ENCODE measurements at regions not wholly inside any gene's neighbourhood (a gene's known extent, or its start where the extent isn't known, plus 50 kb on each side); places are given as distances from the start of the nearest gene placed in this dataset.

DNA sequence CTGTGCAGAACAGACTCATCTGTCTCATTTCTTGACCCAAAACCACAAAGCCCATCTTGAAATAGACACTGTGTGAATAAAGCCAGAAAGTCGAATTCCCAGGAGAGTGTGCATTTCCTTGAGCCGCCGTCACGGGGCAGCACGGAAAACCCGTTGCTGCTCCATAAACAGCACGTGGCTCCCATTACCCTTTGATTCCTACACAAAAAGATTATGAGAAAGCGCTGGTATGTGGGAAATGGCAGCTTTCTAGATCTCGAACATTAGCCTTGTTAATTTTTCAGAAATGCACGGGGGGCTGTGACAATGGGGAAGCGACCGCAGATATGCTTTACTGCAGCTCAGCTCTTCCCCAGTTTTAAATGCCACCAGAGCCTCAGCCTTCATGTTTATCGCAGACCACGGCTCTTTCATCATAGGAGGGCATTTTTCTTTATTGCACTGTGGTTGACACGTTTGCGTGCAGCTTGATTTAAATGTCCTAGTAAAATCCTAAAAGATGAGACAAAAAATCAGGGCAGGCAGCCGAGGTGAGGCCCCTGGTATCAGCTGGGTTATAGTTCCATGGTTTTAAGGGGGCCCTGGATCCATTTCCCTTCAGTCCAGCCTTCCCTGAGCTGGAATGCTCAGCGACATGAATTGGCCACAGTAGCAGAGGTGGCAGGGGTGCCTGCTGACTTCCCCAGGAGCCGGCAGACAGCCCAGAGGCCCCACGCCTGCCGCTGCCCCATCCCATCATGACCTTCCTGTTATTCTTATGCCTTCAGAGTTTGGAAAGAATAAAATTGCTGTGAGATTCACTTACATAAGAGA lies 249.3 kb downstream of the NDUFA10 start:
- no peaks in the 10 kb centered on the region for H3K79me2 ChIP-seq (ENCODE audit: control insufficient read depth, insufficient read depth, low read length)
- TF ChIP-seq, protein P1, sequence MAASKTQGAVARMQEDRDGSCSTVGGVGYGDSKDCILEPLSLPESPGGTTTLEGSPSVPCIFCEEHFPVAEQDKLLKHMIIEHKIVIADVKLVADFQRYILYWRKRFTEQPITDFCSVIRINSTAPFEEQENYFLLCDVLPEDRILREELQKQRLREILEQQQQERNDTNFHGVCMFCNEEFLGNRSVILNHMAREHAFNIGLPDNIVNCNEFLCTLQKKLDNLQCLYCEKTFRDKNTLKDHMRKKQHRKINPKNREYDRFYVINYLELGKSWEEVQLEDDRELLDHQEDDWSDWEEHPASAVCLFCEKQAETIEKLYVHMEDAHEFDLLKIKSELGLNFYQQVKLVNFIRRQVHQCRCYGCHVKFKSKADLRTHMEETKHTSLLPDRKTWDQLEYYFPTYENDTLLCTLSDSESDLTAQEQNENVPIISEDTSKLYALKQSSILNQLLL (CRISPR knock-in tag; IDR thresholded peaks at IDR 0.05; ENCODE audit: borderline replicate concordance), result no peak
- no peak for TF ChIP-seq ZNF217 (CRISPR knock-in tag; IDR thresholded peaks at IDR 0.05)
- TF ChIP-seq MAFF (IDR thresholded peaks at IDR 0.05; ENCODE audit: low read length), result no peak
- no peak for TF ChIP-seq SMC3 (conservative IDR thresholded peaks at IDR 0.05; ENCODE audit: insufficient read depth, low read depth, low read length)
- TF ChIP-seq SIN3B (IDR thresholded peaks at IDR 0.05; ENCODE audit: low read depth), result no peak
- TF ChIP-seq STAT5B (CRISPR knock-in tag; IDR thresholded peaks at IDR 0.05), result no peak
- no peak for TF ChIP-seq ZNF384 (IDR thresholded peaks at IDR 0.05; ENCODE audit: low read depth, low read length)
- TF ChIP-seq RBM17 (IDR thresholded peaks at IDR 0.05; ENCODE audit: borderline replicate concordance, low read depth, low read length), result no peak
- TF ChIP-seq ZNF253 (CRISPR knock-in tag; conservative IDR thresholded peaks at IDR 0.05), result no peak
- TF ChIP-seq HNRNPK (IDR thresholded peaks at IDR 0.05; ENCODE audit: low read depth, low read length, poor library complexity, severe bottlenecking), result no peak
- no peak for TF ChIP-seq NCOA2 (IDR thresholded peaks at IDR 0.05; ENCODE audit: partially characterized antibody in 2 of 2)
- intact Hi-C loops (cut with micrococcal nuclease), result no loop called here
- H3K9ac ChIP-seq (ENCODE audit: insufficient read depth in 1 of 2, low read depth in 2 of 2, low read length in 2 of 2), result no peak overlapping the region
- ChIA-PET CTCF (ENCODE audit: low intra/inter-chr PET ratio) (no interaction called here), POLR2A (interaction anchor here (0.7 to 0.9 kb wide), 4 partner anchors 12 to 125 kb away, joined by 3 to 4 read pairs (median 4); no protein-coding TSS in a partner anchor)
- in situ Hi-C loops (cut with MboI), result no loop called here
- no peaks in the 10 kb centered on the region for H3K9me1 ChIP-seq (ENCODE audit: control insufficient read depth, insufficient read depth, low read length)
- no TSS peak for BruUV-seq (replicated peaks)
- ATAC-seq (no peak), DNase-seq (ENCODE audit: extremely low read depth in 1 of 4, low spot score in 3 of 4) (no peak), FAIRE-seq (no peak)
- H4K20me1 ChIP-seq (replicated peaks; ENCODE audit: control insufficient read depth, insufficient read depth, low read length), result no peaks in the 10 kb centered on the region
- no peak overlapping the region for H3K4me2 ChIP-seq (ENCODE audit: insufficient read depth, low read length)
- no peaks in the 10 kb centered on the region for H3K4me1 ChIP-seq (replicated peaks in 1 of 2; ENCODE audit: control insufficient read depth in 2 of 2, insufficient read depth in 2 of 2, low read length in 2 of 2)
- no peak overlapping the region for H3K27ac ChIP-seq (ENCODE audit: extremely low read depth, low read depth, low read length)
- H3K27me3 ChIP-seq (ENCODE audit: control insufficient read depth in 2 of 2, insufficient read depth in 2 of 2, low read length in 2 of 2), result peaks cover 2 to 41% of the 10 kb centered on the region in 2 experiments; a peak in 2 of 5 replicates
- no peaks in the 10 kb centered on the region for H3K36me3 ChIP-seq (ENCODE audit: control insufficient read depth, insufficient read depth, low read length)
- under 1% methylated on average over 19 of the region's 21 CpGs for WGBS (ENCODE audit: insufficient coverage, low coverage, missing lambda C conversion rate)
- H3K9me3 ChIP-seq (replicated peaks; ENCODE audit: control insufficient read depth, insufficient read depth, low read depth, low read length), result no peaks in the 10 kb centered on the region
- H2AFZ ChIP-seq (ENCODE audit: low read depth, low read length), result no peak overlapping the region
- no peak overlapping the region for H3K4me3 ChIP-seq
